ENCODE measurements at regions not wholly inside any gene's neighbourhood (a gene's known extent, or its start where the extent isn't known, plus 50 kb on each side); places are given as distances from the start of the nearest gene placed in this dataset.

GRCh38 chr12:41709012-41709411 lies 435.7 kb downstream of the GXYLT1 start:
- TF ChIP-seq FOXM1 (IDR thresholded peaks at IDR 0.05; ENCODE audit: low read depth, low read length) (no peak), SMAD5 (IDR thresholded peaks at IDR 0.05; ENCODE audit: low read depth) (no peak), CTCF (IDR thresholded peaks at IDR 0.05 in 2 of 3, conservative IDR thresholded peaks at IDR 0.05 in 1 of 3; ENCODE audit: control insufficient read depth in 2 of 3, extremely low read depth in 1 of 3, insufficient read depth in 1 of 3, low read depth in 3 of 3, low read length in 3 of 3) (no peak), ATF7 (IDR thresholded peaks at IDR 0.05; ENCODE audit: low read depth) (no peak), PAX5 (IDR thresholded peaks at IDR 0.05; ENCODE audit: borderline replicate concordance, low read depth, low read length) (no peak), POLR2AphosphoS2 (IDR thresholded peaks at IDR 0.05; ENCODE audit: low read depth, low read length) (no peak), FOS (IDR thresholded peaks at IDR 0.05; ENCODE audit: borderline replicate concordance, extremely low read depth, insufficient read length) (no peak), HDAC2 (IDR thresholded peaks at IDR 0.05) (no peak), RAD21 (IDR thresholded peaks at IDR 0.05; ENCODE audit: insufficient read depth, low read depth, low read length) (no peak), POLR2A (IDR thresholded peaks at IDR 0.05; ENCODE audit: low read depth, low read length) (no peak), CREB1 (IDR thresholded peaks at IDR 0.05; ENCODE audit: low read depth) (no peak)
- TF ChIP-seq, protein P1, sequence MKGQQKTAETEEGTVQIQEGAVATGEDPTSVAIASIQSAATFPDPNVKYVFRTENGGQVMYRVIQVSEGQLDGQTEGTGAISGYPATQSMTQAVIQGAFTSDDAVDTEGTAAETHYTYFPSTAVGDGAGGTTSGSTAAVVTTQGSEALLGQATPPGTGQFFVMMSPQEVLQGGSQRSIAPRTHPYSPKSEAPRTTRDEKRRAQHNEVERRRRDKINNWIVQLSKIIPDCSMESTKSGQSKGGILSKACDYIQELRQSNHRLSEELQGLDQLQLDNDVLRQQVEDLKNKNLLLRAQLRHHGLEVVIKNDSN (IDR thresholded peaks at IDR 0.05; ENCODE audit: borderline replicate concordance, extremely low read length, insufficient read depth, low read depth, low read length): no peak
- TF ChIP-seq, protein P2, sequence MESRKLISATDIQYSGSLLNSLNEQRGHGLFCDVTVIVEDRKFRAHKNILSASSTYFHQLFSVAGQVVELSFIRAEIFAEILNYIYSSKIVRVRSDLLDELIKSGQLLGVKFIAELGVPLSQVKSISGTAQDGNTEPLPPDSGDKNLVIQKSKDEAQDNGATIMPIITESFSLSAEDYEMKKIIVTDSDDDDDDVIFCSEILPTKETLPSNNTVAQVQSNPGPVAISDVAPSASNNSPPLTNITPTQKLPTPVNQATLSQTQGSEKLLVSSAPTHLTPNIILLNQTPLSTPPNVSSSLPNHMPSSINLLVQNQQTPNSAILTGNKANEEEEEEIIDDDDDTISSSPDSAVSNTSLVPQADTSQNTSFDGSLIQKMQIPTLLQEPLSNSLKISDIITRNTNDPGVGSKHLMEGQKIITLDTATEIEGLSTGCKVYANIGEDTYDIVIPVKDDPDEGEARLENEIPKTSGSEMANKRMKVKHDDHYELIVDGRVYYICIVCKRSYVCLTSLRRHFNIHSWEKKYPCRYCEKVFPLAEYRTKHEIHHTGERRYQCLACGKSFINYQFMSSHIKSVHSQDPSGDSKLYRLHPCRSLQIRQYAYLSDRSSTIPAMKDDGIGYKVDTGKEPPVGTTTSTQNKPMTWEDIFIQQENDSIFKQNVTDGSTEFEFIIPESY (IDR thresholded peaks at IDR 0.05): no peak

Data from GM12878 (cell line).